GM12878 (cell line): ENCODE measurements at regions not wholly inside any gene's neighbourhood (a gene's known extent, or its start where the extent isn't known, plus 50 kb on each side); places are given as distances from the start of the nearest gene placed in this dataset.
"Not testable (repeated sequence)": the region's sequence is repeated elsewhere in the genome, so short reads cannot be mapped to it uniquely, and the experiment has no call there.

Source experiments
- ATAC-seq: fragments of 200-7000 bp; cut with Tn5 transposase; 3 replicates; pipeline ENCODE4 v1.9.1; 2020; ENCODE audit warnings: mild to moderate bottlenecking, moderate library complexity
- BruUV-seq: library from RNA; stranded (reverse); fragments of 400-500 nt; replicated peaks from 2 replicates; lab custom pipeline; 2021; lab: Mats Ljungman, UMichigan
- CTCF ChIA-PET: fragments of 300-600 bp; sonication (Branson Sonifier 250); formaldehyde crosslinking; extraction: SDS; loops from one replicate; lab custom pipeline; 2021; ENCODE audit warnings: inconsistent platforms; lab: Yijun Ruan, JAX
- POLR2A ChIA-PET: fragments of 350-600 bp; formaldehyde crosslinking; extraction: SDS; loops from one replicate; lab custom pipeline; 2021; ENCODE audit warnings: inconsistent platforms; lab: Charles Lee
- RAD21 ChIA-PET: fragments of 300-600 bp; sonication (Branson Sonifier 250); formaldehyde crosslinking; loops from one replicate; lab custom pipeline; 2023; ENCODE audit warnings: antibody characterized with exemption; ENCODE audit not compliant: unreplicated experiment; lab: Charles Lee
- SMC1A ChIA-PET: fragments of 300-600 bp; sonication (Branson Sonifier 250); formaldehyde crosslinking; loops from one replicate; lab custom pipeline; 2023; ENCODE audit not compliant: unreplicated experiment, uncharacterized antibody; lab: Charles Lee
- DNase-seq: peaks from one replicate; pipeline ENCODE4 v3.0.0-alpha.2; 2011; ENCODE audit warnings: low read depth, low spot score
- FAIRE-seq: peaks from 3 replicates; lab custom pipeline; 2011; peaks lifted over from hg19 to GRCh38; lab: Jason Lieb, UNC
- H2AFZ ChIP-seq: 2 replicates; pipeline ENCODE4 v1.6.0; 2011; ENCODE audit warnings: low read depth, low read length, control low read depth; ENCODE audit not compliant: control insufficient read depth
- H3K27ac ChIP-seq: 2 replicates; pipeline ENCODE4 v1.5.1; 2011; ENCODE audit warnings: control low read depth; ENCODE audit not compliant: control insufficient read depth, insufficient read depth
- H3K27me3 ChIP-seq, 2 experiments: replicated peaks in 1 of 2; 2 replicates each; pipeline versions ENCODE4 v1.6.0 to v1.6.1; 2011; ENCODE audit warnings: low read length in 1 of 2; ENCODE audit not compliant: control insufficient read depth in 2 of 2, insufficient read depth in 2 of 2
- H3K36me3 ChIP-seq, 2 experiments: 2 replicates each; pipeline ENCODE4 v1.5.1; 2011; ENCODE audit warnings: low read length in 1 of 2; ENCODE audit not compliant: control insufficient read depth in 2 of 2, insufficient read depth in 2 of 2
- H3K4me1 ChIP-seq: 2 replicates; pipeline ENCODE4 v1.6.1; 2011; ENCODE audit warnings: mild to moderate bottlenecking, low read length, moderate library complexity, mixed read lengths; ENCODE audit not compliant: control insufficient read depth, insufficient read depth
- H3K4me2 ChIP-seq: 2 replicates; pipeline ENCODE4 v1.6.0; 2011; ENCODE audit warnings: control low read depth; ENCODE audit not compliant: control insufficient read depth, insufficient read depth
- H3K4me3 ChIP-seq: fragments of 200-600 bp; sonication (generic); 2 replicates; pipeline ENCODE4 v1.5.1; 2016
- H3K79me2 ChIP-seq: 2 replicates; pipeline ENCODE4 v1.6.0; 2011; ENCODE audit warnings: low read length; ENCODE audit not compliant: control insufficient read depth, insufficient read depth
- H3K9ac ChIP-seq: 2 replicates; pipeline ENCODE4 v1.8.0; 2011; ENCODE audit warnings: low read length, control low read depth, mixed read lengths; ENCODE audit not compliant: control insufficient read depth, insufficient read depth
- H3K9me3 ChIP-seq: replicated peaks from 3 replicates; pipeline ENCODE4 v1.5.1; 2011; ENCODE audit warnings: mild to moderate bottlenecking, low read length; ENCODE audit not compliant: control insufficient read depth, insufficient read depth
- H4K20me1 ChIP-seq: 2 replicates; pipeline ENCODE4 v1.6.0; 2011; ENCODE audit not compliant: control insufficient read depth, insufficient read depth
- WGBS: methylation state at CpG from one replicate; pipeline ENCODE4 v1.1.6; 2016; ENCODE audit warnings: low lambda C conversion rate; ENCODE audit not compliant: insufficient replicate concordance, insufficient coverage; ENCODE audit errors: missing lambda C conversion rate; 5-methylcytosine and 5-hydroxymethylcytosine counted together
- in situ Hi-C: fragments of 300-500 bp; cut with MboI; formaldehyde crosslinking; loops from 9 replicates; pipeline ENCODE4 v1.14.3; 2018; ENCODE audit warnings: mixed read lengths
- intact Hi-C: fragments of 100-400 bp; cut with micrococcal nuclease; formaldehyde crosslinking; loops from one replicate; pipeline ENCODE4 v1.14.2; 2022; ENCODE audit not compliant: unreplicated experiment

- BruUV-seq, H3K27me3 ChIP-seq, H3K4me2 ChIP-seq, CTCF ChIA-PET, RAD21 ChIA-PET, intact Hi-C loops, H2AFZ ChIP-seq, H3K79me2 ChIP-seq, ATAC-seq, H3K27ac ChIP-seq, H3K9me3 ChIP-seq, DNase-seq, H3K4me1 ChIP-seq, SMC1A ChIA-PET, FAIRE-seq, H3K36me3 ChIP-seq, H3K4me3 ChIP-seq, H3K9ac ChIP-seq, in situ Hi-C loops, H4K20me1 ChIP-seq: not testable (repeated sequence)
- WGBS: 75% methylated on average over 14 of the region's 14 CpGs
- POLR2A ChIA-PET: interaction anchor here (0.6 kb wide), 1 partner anchor 270 kb away, joined by 4 read pairs; no protein-coding TSS in a partner anchor
These were observed 188.7 kb upstream of the NDUFV2 start for GRCh38 chr18:8913606-8914403.

- H4K20me1 ChIP-seq, DNase-seq, RAD21 ChIA-PET, H3K36me3 ChIP-seq, ATAC-seq, H3K27me3 ChIP-seq, SMC1A ChIA-PET, BruUV-seq, H3K27ac ChIP-seq, H3K4me1 ChIP-seq, H3K9me3 ChIP-seq, H3K4me3 ChIP-seq, H3K79me2 ChIP-seq, intact Hi-C loops, POLR2A ChIA-PET, H3K9ac ChIP-seq, in situ Hi-C loops, H3K4me2 ChIP-seq, H2AFZ ChIP-seq, FAIRE-seq: not testable (repeated sequence)
- WGBS: 95% methylated on average over 4 of the region's 4 CpGs
- CTCF ChIA-PET: interaction anchor here (0.6 kb wide), 1 partner anchor 94 kb away, joined by 3 read pairs; no protein-coding TSS in a partner anchor
These were observed 187.9 kb upstream of the NDUFV2 start for GRCh38 chr18:8914404-8915264.
